Activated CD8-positive, alpha-beta memory T cell treated with anti-CD3 and anti-CD28 coated beads, Interleukin-2, amount 10 ng/mL, durations not matched to agents 7 days and 5 days (primary cell): ENCODE measurements at regions not wholly inside any gene's neighbourhood (a gene's known extent, or its start where the extent isn't known, plus 50 kb on each side); places are given as distances from the start of the nearest gene placed in this dataset.
"Not testable (repeated sequence)": the region's sequence is repeated elsewhere in the genome, so short reads cannot be mapped to it uniquely, and the experiment has no call there.

Experiments
- ATAC-seq: fragments of 150-1000 bp; cut with Tn5 transposase; one replicate; pipeline ENCODE4 v1.10.0; 2021; ENCODE audit warnings: moderate library complexity
- CTCF ChIA-PET: fragments of 350-600 bp; sonication (Branson Sonifier 250); formaldehyde crosslinking; loops from one replicate; lab custom pipeline; 2021; ENCODE audit warnings: antibody characterized with exemption; lab: Charles Lee
- DNase-seq: peaks from one replicate; pipeline ENCODE4 v3.0.0-alpha.2; 2020
- H3K27ac Mint-ChIP-seq: one replicate; pipeline ENCODE4 v1.8.0; 2021; ENCODE audit warnings: mild to moderate bottlenecking, mixed read lengths
- H3K27me3 Mint-ChIP-seq: one replicate; pipeline ENCODE4 v1.8.0; 2021; ENCODE audit warnings: mixed read lengths
- H3K36me3 Mint-ChIP-seq: one replicate; pipeline ENCODE4 v1.8.0; 2021; ENCODE audit warnings: mild to moderate bottlenecking, mixed read lengths
- H3K4me1 Mint-ChIP-seq: one replicate; pipeline ENCODE4 v1.8.0; 2021; ENCODE audit warnings: mixed read lengths
- H3K4me3 Mint-ChIP-seq: one replicate; pipeline ENCODE4 v1.8.0; 2021; ENCODE audit warnings: mild to moderate bottlenecking, moderate library complexity, mixed read lengths
- H3K9me3 Mint-ChIP-seq: one replicate; pipeline ENCODE4 v1.8.0; 2022; ENCODE audit warnings: low read depth, mixed read lengths

- H3K9me3 Mint-ChIP-seq, ATAC-seq, H3K36me3 Mint-ChIP-seq, H3K4me1 Mint-ChIP-seq, DNase-seq, H3K27ac Mint-ChIP-seq, H3K27me3 Mint-ChIP-seq, H3K4me3 Mint-ChIP-seq, CTCF ChIA-PET: not testable (repeated sequence)
Observed at GRCh38 chr17:30666838-30667656, 157.4 kb downstream of the CRLF3 start.

DNA sequence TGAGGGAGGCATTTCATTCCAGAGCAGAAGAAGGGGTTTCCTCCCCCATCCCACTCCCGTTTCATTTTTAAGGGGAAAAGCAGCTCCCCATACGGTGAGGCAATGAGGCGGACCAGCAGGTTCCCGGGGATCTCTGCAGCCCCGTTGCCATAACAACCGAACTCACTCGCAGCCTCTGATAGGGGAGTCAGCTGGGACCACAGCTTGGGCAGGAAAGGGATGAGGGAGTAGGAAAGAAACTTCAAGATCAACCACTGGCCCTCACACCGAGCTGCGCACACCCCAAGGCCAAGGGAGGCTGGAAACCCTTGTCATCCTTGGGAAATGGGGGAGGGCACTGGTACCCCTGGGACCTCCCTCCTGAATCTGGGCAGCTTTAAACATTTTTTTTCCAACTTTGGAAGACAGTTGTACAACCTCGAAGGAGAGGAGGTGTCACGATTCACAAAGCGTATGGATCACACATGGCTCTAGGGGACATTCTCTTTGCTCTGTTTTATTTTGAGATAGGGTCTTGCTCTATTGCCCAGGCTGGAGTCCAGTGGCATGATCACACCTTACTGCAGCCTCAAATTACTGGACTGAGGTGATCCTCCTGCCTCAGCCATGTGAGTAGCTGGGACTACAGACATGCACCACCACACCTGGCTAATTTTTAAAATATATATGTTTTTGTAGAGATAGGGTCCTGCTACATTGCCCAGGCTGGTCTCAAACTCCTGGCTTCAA, 160.6 kb downstream of the CRLF3 start:
- DNase-seq, H3K4me1 Mint-ChIP-seq, H3K27ac Mint-ChIP-seq, ATAC-seq, H3K36me3 Mint-ChIP-seq, H3K4me3 Mint-ChIP-seq, H3K9me3 Mint-ChIP-seq, H3K27me3 Mint-ChIP-seq, CTCF ChIA-PET: not testable (repeated sequence)

GRCh38 chr17:30657148-30657547, 167.3 kb downstream of the CRLF3 start:
- H3K27me3 Mint-ChIP-seq, H3K4me1 Mint-ChIP-seq, CTCF ChIA-PET, H3K27ac Mint-ChIP-seq, H3K4me3 Mint-ChIP-seq, DNase-seq, ATAC-seq, H3K9me3 Mint-ChIP-seq, H3K36me3 Mint-ChIP-seq: not testable (repeated sequence)

- ATAC-seq, H3K9me3 Mint-ChIP-seq, CTCF ChIA-PET, H3K27me3 Mint-ChIP-seq, H3K4me3 Mint-ChIP-seq, DNase-seq, H3K27ac Mint-ChIP-seq, H3K4me1 Mint-ChIP-seq, H3K36me3 Mint-ChIP-seq: not testable (repeated sequence)
Observed at GRCh38 chr17:30653038-30653437, 171.5 kb downstream of the CRLF3 start.

- DNase-seq, H3K36me3 Mint-ChIP-seq, ATAC-seq, H3K4me1 Mint-ChIP-seq, CTCF ChIA-PET, H3K27ac Mint-ChIP-seq, H3K9me3 Mint-ChIP-seq, H3K27me3 Mint-ChIP-seq, H3K4me3 Mint-ChIP-seq: not testable (repeated sequence)
Observed at GRCh38 chr17:30650149-30650548, 172.9 kb downstream of the GOSR1 start.

DNA sequence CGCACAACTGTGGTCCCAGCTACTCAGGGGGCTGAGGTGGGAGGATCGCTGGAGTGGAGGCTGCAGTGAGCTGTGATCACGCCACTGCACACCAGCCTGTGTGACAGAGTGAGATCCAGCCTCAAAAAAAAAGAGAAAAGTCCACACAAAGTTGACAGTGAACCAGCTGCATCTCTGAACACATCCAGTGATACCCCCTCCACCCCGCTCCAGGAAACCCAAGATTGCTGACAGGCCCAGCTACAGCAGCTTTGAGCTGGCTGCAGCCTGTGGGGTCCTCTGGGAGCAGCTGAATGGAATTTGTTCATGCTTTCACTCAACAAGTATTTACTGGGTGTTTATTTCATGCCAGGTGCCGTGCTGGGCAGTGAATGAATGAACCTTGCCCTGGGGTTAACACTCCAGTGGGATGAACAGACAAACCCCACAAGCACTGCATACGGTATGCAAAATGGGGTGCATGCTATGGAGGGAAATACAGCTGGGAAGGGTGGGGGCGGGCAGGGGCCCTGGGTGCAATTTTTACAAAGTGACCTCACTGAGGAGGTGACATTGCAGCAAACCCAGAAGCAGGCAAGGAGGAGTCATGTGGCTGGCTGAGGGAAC, 170.9 kb downstream of the GOSR1 start:
- H3K9me3 Mint-ChIP-seq, H3K27ac Mint-ChIP-seq, H3K27me3 Mint-ChIP-seq, H3K36me3 Mint-ChIP-seq, DNase-seq, H3K4me3 Mint-ChIP-seq, H3K4me1 Mint-ChIP-seq, CTCF ChIA-PET, ATAC-seq: not testable (repeated sequence)

DNA sequence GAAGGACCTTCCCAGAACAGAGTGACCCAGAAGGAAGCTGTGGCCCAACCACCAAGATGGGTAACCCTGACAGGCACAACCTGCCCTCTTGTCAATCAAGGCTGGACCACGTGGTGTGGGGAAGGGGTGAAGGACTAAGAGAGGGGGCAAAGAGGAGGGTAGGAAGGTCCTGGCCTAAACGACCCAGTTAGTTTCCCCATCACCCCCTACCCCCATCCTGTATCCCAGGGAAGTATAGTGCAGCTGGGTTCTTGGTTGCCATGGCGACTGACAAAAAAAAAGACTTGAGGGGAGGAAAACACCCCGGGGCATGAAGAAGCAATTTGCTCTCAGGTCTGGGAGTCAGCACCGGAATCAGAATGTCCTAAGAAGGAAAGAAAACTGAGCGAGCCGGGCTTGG, 168.7 kb downstream of the GOSR1 start:
- H3K9me3 Mint-ChIP-seq, H3K27ac Mint-ChIP-seq, ATAC-seq, H3K36me3 Mint-ChIP-seq, DNase-seq, H3K4me1 Mint-ChIP-seq, H3K4me3 Mint-ChIP-seq, CTCF ChIA-PET, H3K27me3 Mint-ChIP-seq: not testable (repeated sequence)

DNA sequence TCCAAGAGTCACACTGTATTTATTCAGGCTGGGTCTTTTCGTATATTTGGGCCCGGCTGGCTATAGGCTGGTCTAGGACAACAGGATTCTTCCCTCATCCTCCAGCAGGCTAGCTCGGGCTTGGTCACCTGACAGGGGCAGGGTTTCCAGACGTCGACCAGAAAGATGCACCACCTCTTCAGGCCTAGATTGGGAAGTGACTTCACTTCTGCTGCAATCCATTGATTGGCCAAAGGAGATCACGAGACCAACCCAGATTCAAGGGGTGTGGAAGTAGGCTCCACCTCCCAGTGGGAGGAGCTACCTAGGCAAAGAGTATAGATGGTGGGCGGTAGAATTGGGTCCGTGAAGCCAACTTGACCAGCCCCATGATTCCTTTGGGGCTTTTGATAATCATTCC, 167.5 kb downstream of the GOSR1 start:
- CTCF ChIA-PET, H3K4me3 Mint-ChIP-seq, H3K4me1 Mint-ChIP-seq, H3K27ac Mint-ChIP-seq, H3K36me3 Mint-ChIP-seq, H3K27me3 Mint-ChIP-seq, H3K9me3 Mint-ChIP-seq, DNase-seq: not testable (repeated sequence)
- peak; percentile 85 for ATAC-seq

- H3K27ac Mint-ChIP-seq, H3K36me3 Mint-ChIP-seq: not testable (repeated sequence)
Observed at GRCh38 chr17:30644287-30644686, 167.1 kb downstream of the GOSR1 start.

GRCh38 chr17:30641428-30641827, 164.2 kb downstream of the GOSR1 start:
- H3K4me3 Mint-ChIP-seq, H3K27ac Mint-ChIP-seq, H3K9me3 Mint-ChIP-seq, ATAC-seq, H3K27me3 Mint-ChIP-seq, CTCF ChIA-PET, H3K4me1 Mint-ChIP-seq, DNase-seq, H3K36me3 Mint-ChIP-seq: not testable (repeated sequence)

More at GRCh38 chr17:30644287-30644686, 167.1 kb downstream of the GOSR1 start:
- H3K27me3 Mint-ChIP-seq, H3K4me1 Mint-ChIP-seq, DNase-seq, CTCF ChIA-PET, ATAC-seq, H3K4me3 Mint-ChIP-seq, H3K9me3 Mint-ChIP-seq: not testable (repeated sequence)

DNA sequence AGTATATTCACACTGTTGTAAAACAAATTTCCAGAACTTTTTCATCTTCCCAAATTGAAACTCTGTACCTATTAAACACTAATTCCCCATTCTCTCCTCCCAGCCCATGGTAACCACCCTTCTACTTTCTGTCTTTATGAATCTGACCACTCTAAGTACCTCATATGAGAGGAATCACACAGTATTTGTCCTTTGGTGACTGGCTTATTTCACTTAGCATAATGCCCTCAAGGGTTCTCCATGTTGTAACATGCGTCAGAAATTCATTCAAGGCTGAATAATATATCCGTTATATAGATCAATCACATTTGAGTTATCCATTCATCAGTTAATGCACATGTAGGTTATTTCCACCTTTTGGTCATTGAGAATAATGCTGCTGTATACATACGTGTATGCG, 162.2 kb downstream of the GOSR1 start:
- H3K27ac Mint-ChIP-seq, DNase-seq, H3K36me3 Mint-ChIP-seq, H3K4me1 Mint-ChIP-seq, CTCF ChIA-PET, H3K9me3 Mint-ChIP-seq, H3K4me3 Mint-ChIP-seq, H3K27me3 Mint-ChIP-seq, ATAC-seq: not testable (repeated sequence)

- DNase-seq, H3K27me3 Mint-ChIP-seq, H3K9me3 Mint-ChIP-seq, H3K4me3 Mint-ChIP-seq, H3K4me1 Mint-ChIP-seq, H3K27ac Mint-ChIP-seq, CTCF ChIA-PET, ATAC-seq, H3K36me3 Mint-ChIP-seq: not testable (repeated sequence)
Observed at GRCh38 chr17:30638968-30639367, 161.8 kb downstream of the GOSR1 start.

GRCh38 chr17:30631651-30632050, 154.4 kb downstream of the GOSR1 start:
- H3K9me3 Mint-ChIP-seq, DNase-seq, H3K27ac Mint-ChIP-seq, CTCF ChIA-PET, H3K4me3 Mint-ChIP-seq, H3K36me3 Mint-ChIP-seq, ATAC-seq, H3K27me3 Mint-ChIP-seq, H3K4me1 Mint-ChIP-seq: not testable (repeated sequence)

DNA sequence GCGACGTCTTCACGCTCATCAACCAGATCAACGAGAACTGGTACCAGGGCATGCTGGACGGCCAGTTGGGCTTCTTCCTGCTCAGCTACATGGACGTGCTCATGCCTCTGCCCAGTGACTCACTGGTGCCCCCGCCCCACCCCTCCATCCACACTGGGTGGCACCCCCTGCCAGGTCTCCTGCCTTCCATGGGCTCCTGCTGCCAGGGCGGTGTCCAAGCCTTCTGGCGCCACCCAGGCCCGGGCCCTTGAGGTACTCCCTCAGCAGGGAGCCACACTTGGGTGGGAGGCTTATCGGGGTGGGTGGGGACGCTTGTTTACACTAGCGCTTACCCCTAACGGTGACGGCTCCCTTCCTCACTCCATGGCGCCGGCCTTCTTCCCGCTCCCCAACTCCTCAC, 148.2 kb downstream of the GOSR1 start:
- H3K9me3 Mint-ChIP-seq, H3K27me3 Mint-ChIP-seq, H3K27ac Mint-ChIP-seq, ATAC-seq, DNase-seq, CTCF ChIA-PET, H3K4me3 Mint-ChIP-seq, H3K4me1 Mint-ChIP-seq, H3K36me3 Mint-ChIP-seq: not testable (repeated sequence)
